ENCODE measurements at regions not wholly inside any gene's neighbourhood (a gene's known extent, or its start where the extent isn't known, plus 50 kb on each side); places are given as distances from the start of the nearest gene placed in this dataset.

GRCh38 chr1:82718719-82719419, 918.1 kb downstream of the ADGRL2 start:
- no peak for TF ChIP-seq CTCF (IDR thresholded peaks at IDR 0.05)
- no peak for TF ChIP-seq POLR2A (IDR thresholded peaks at IDR 0.05)
